CD4-positive, CD25-positive, alpha-beta regulatory T cell (primary cell): ENCODE measurements at regions not wholly inside any gene's neighbourhood (a gene's known extent, or its start where the extent isn't known, plus 50 kb on each side); places are given as distances from the start of the nearest gene placed in this dataset.
"Not testable (repeated sequence)": the region's sequence is repeated elsewhere in the genome, so short reads cannot be mapped to it uniquely, and the experiment has no call there.

Experiments used
- ATAC-seq, 2 donors: fragments of 150-1000 bp; cut with Tn5 transposase; one replicate each; pipeline ENCODE4 v1.10.0; 2021; ENCODE audit warnings: low read depth in 2 of 2, moderate number of reproducible peaks in 2 of 2, moderate library complexity in 1 of 2
- DNase-seq, 3 donors: peaks; one replicate each; pipeline versions ENCODE4 v3.0.0 to v3.0.0-alpha.2; 2012 to 2022; ENCODE audit warnings: mixed read lengths in 1 of 3
- H3K27ac ChIP-seq: one replicate; pipeline ENCODE4 v1.7.0; 2013; ENCODE audit warnings: mild to moderate bottlenecking, low read length; ENCODE audit not compliant: insufficient read depth, poor library complexity, severe bottlenecking
- H3K27me3 ChIP-seq: one replicate; pipeline ENCODE4 v1.7.0; 2013; ENCODE audit warnings: low read length; ENCODE audit not compliant: control insufficient read depth, insufficient read depth
- H3K36me3 ChIP-seq: one replicate; pipeline ENCODE4 v1.7.0; 2013; ENCODE audit warnings: mild to moderate bottlenecking, low read length, moderate library complexity; ENCODE audit not compliant: control insufficient read depth, insufficient read depth
- H3K4me1 ChIP-seq: 2 replicates; pipeline ENCODE4 v1.7.0; 2013; ENCODE audit warnings: mild to moderate bottlenecking, low read length; ENCODE audit not compliant: insufficient read depth, control insufficient read depth, poor library complexity, severe bottlenecking
- H3K4me3 ChIP-seq: one replicate; pipeline ENCODE4 v1.7.0; 2013; ENCODE audit warnings: low read depth, mild to moderate bottlenecking, low read length, moderate library complexity
- H3K9me3 ChIP-seq, 2 experiments: 1 replicate in 1 of 2; 2 replicates in 1 of 2; pipeline ENCODE4 v1.7.0; 2013; ENCODE audit warnings: low read length in 2 of 2, mild to moderate bottlenecking in 1 of 2, moderate library complexity in 1 of 2; ENCODE audit not compliant: control insufficient read depth in 2 of 2
- H3K27ac Mint-ChIP-seq, 3 donors: one replicate each; pipeline ENCODE4 v1.8.0; 2020 to 2022; ENCODE audit warnings: mild to moderate bottlenecking in 3 of 3, mixed read lengths in 3 of 3, moderate library complexity in 2 of 3
- H3K27me3 Mint-ChIP-seq: one replicate; pipeline ENCODE4 v1.8.0; 2022; ENCODE audit warnings: mild to moderate bottlenecking, mixed read lengths
- H3K36me3 Mint-ChIP-seq: one replicate; pipeline ENCODE4 v1.8.0; 2020; ENCODE audit warnings: mixed read lengths
- H3K4me1 Mint-ChIP-seq, 4 donors: one replicate each; pipeline ENCODE4 v1.8.0; 2020 to 2022; ENCODE audit warnings: mixed read lengths in 4 of 4, mild to moderate bottlenecking in 1 of 4
- H3K4me3 Mint-ChIP-seq, 4 donors: one replicate each; pipeline ENCODE4 v1.8.0; 2020 to 2022; ENCODE audit warnings: mild to moderate bottlenecking in 4 of 4, mixed read lengths in 4 of 4, moderate library complexity in 3 of 4
- H3K9me3 Mint-ChIP-seq, 7 donors: one replicate each; pipeline ENCODE4 v1.8.0; 2020 to 2022; ENCODE audit warnings: mixed read lengths in 7 of 7, mild to moderate bottlenecking in 3 of 7, moderate library complexity in 2 of 7

DNA sequence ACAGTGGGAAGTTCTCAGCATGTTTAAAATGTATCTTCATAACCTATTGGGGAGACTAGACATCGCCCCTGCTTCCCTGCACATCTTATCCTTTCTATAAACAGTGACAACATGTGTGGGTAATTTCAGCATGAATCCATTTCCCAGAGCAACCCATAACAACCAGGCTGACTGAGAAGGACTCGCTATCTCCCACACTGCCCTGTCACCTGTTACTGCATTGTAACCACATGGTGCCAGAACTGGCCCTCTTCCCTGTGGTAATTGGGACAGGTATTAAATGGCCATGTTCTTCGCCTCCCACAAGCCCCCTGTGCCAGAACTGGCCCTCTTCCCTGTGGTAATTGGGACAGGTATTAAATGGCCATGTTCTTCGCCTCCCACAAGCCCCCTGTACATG, 71.5 kb upstream of the PPARGC1A start:
- H3K9me3 ChIP-seq, H3K27ac ChIP-seq, H3K4me1 ChIP-seq, H3K27me3 ChIP-seq, DNase-seq, H3K36me3 Mint-ChIP-seq, H3K27ac Mint-ChIP-seq, H3K36me3 ChIP-seq, H3K4me3 ChIP-seq, H3K27me3 Mint-ChIP-seq, H3K4me1 Mint-ChIP-seq, ATAC-seq, H3K4me3 Mint-ChIP-seq: not testable (repeated sequence)
- peaks cover 0 to 15% (median 2%) of the 10 kb centered on the region in 7 donors for H3K9me3 Mint-ChIP-seq

DNA sequence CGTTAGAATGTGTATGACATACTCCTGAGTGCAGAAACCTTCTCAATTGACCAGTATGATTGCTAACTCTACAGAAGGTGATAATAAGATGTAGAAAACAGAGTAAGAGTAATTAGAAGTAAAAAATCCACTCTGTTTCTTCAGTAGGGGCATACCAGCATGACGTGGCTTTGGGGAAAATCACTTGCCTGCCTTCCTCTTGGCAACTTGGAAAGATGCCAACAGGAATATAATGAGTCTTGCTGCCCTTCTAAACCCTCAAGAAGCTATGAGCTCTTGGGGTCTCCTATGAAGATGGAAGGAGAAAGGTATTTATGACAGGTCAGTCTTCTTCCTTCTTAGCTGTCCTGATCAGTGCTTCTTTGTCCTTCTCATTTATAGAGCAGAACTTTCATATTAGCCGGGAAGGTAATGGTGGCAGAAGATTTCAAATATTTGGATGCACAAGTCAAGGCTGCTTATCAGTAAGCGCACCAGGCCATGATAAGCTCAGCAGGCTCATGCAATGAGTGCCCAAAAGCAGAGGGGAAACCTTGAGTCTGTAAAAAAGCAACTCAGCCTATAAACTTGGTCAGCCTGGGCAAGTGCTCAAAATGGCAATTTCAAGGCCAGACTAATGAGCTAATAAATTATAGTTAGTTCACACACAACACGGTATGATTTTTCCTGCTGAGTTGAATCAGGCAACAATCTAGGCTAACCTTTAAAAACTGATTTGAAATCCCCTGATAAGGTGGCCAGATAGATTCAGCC, 69.7 kb upstream of the PPARGC1A start:
- Mint-ChIP-seq H3K4me3 (no peak overlapping the region), H3K36me3 (no peaks in the 10 kb centered on the region), H3K9me3 (peaks cover 0 to 13% (median 2%) of the 10 kb centered on the region in 7 donors), H3K27me3 (no peaks in the 10 kb centered on the region), H3K4me1 (no peaks in the 10 kb centered on the region), H3K27ac (no peak overlapping the region)
- no peaks in the 10 kb centered on the region for H3K36me3 ChIP-seq
- no peak overlapping the region for H3K4me3 ChIP-seq
- no peaks in the 10 kb centered on the region for H3K4me1 ChIP-seq
- no peaks in the 10 kb centered on the region for H3K27me3 ChIP-seq
- no peaks in the 10 kb centered on the region for H3K9me3 ChIP-seq
- no peak for ATAC-seq
- H3K27ac ChIP-seq, result no peak overlapping the region
- no peak for DNase-seq

DNA sequence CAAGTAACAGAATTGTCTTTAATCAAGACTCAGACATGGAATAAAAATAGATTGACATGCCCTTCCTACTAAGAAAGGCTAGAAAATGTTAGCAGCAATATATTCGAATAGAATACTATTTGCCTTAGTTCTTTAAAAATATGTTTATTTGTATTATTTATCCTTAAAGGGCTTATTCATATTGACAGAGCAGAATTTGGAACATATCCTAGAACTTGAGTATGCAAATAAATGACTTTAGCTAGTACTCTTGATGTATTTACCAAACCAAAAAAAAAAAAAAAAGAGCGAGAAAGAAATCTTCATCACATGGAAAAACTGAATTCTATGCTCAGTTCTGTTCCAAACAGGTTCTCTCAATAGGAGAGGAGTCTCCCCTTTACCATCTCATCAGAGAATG, 68.9 kb upstream of the PPARGC1A start:
- no peak overlapping the region for H3K4me3 ChIP-seq
- Mint-ChIP-seq H3K36me3 (no peaks in the 10 kb centered on the region), H3K27me3 (no peaks in the 10 kb centered on the region), H3K4me3 (no peak overlapping the region), H3K27ac (no peak overlapping the region), H3K4me1 (no peaks in the 10 kb centered on the region), H3K9me3 (peaks cover 0 to 11% (median 4%) of the 10 kb centered on the region in 7 donors)
- no peaks in the 10 kb centered on the region for H3K9me3 ChIP-seq
- ATAC-seq (no peak), DNase-seq (no peak)
- H3K27me3 ChIP-seq, result no peaks in the 10 kb centered on the region
- no peak overlapping the region for H3K27ac ChIP-seq
- no peaks in the 10 kb centered on the region for H3K4me1 ChIP-seq
- H3K36me3 ChIP-seq, result no peaks in the 10 kb centered on the region

DNA sequence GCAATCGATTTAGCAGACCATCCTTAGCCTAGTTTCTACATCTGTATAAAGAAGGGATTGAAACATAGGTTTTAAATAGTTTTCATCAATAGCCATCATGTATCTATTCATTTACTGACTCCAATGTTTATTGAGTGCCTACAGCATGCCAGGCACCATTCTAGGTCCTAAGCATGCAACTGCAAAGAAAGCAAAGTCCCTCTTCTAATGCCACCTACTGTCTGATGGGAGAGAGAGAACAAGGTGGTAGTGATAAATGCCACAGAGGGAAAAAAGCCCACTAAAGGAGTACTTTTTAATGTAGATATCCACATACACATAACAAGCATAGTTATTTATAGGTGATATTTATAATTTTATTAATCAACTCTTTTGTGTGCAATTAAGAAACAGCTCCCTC, 67.6 kb upstream of the PPARGC1A start:
- Histone ChIP-seq H3K4me3 (no peak overlapping the region), H3K4me1 (no peaks in the 10 kb centered on the region), H3K27ac (no peak overlapping the region), H3K36me3 (no peaks in the 10 kb centered on the region), H3K27me3 (no peaks in the 10 kb centered on the region), H3K9me3 (no peaks in the 10 kb centered on the region)
- DNase-seq, result no peak
- Mint-ChIP-seq H3K36me3 (no peaks in the 10 kb centered on the region), H3K27me3 (no peaks in the 10 kb centered on the region), H3K9me3 (peaks cover 0 to 11% (median 2%) of the 10 kb centered on the region in 7 donors), H3K27ac (no peak overlapping the region), H3K4me1 (no peaks in the 10 kb centered on the region), H3K4me3 (no peak overlapping the region)
- no peak for ATAC-seq

DNA sequence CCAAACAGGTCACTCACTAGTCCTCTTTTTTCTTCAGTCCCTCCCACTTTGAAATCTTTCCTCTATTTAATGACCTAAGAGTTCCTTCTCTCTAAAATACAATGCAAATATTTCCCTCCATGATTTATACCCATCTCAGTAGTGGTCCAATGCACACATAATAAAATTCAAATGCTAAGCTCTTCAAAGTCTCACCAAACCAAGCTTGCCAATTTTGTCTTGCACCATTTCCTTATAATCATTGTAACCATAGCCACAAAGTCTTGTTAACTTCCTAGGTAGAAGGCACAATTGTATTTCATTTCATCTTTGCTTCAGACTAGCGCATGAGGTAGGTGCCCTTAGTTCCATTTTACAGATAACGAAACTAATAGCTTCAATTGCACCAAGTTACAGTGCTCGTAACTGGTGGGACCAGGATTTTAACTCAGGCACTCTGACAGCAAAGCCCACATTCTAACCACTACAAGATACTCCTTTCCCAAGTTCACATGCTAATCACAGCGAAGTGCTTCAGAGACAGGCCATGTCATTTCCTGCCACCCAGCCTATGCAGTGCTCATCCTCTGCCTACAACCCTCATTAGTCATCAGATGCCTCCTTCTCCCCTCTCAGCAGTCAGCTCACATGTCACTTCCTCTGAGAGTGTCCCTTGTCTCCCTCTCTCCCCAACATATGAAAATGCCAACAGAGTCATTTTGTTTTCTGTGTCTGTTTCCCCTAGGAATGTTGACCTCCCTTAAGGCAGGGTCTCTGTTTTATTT, 66.9 kb upstream of the PPARGC1A start:
- Histone ChIP-seq H3K4me3 (no peak overlapping the region), H3K27me3 (no peaks in the 10 kb centered on the region), H3K9me3 (no peaks in the 10 kb centered on the region), H3K4me1 (no peaks in the 10 kb centered on the region), H3K27ac (no peak overlapping the region), H3K36me3 (no peaks in the 10 kb centered on the region)
- Mint-ChIP-seq H3K27ac (no peak overlapping the region), H3K4me3 (peak overlapping the region in 1 of 4 donors; percentile 3), H3K36me3 (no peaks in the 10 kb centered on the region), H3K27me3 (no peaks in the 10 kb centered on the region), H3K4me1 (no peaks in the 10 kb centered on the region), H3K9me3 (peaks cover 0 to 11% (median 3%) of the 10 kb centered on the region in 7 donors)
- DNase-seq (no peak), ATAC-seq (no peak)

DNA sequence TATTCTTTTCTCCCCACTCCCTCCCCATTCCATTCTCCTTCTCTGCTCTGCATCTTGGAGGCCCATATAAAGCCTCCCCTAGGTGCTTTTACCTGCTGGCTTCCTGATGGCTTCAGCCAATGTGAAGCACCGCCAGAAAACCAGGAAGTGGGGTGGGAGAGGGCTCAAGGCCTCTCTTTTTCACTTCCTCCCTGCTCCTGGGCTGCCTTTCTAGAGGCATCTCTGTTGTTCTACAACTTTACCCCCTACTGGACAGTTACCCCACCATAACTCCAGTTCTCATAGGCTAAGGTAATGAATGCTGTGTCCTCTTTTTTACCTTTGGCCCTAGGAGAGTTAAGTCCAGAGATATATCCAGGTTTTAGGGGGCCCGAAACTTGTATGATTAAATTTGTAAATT, 62.4 kb upstream of the PPARGC1A start:
- peaks cover 2 to 13% (median 3%) of the 10 kb centered on the region in 7 donors for H3K9me3 Mint-ChIP-seq
- no peak for ATAC-seq
- H3K27me3 Mint-ChIP-seq, result no peaks in the 10 kb centered on the region
- H3K27ac ChIP-seq, result no peak overlapping the region
- no peaks in the 10 kb centered on the region for H3K4me1 Mint-ChIP-seq
- no peaks in the 10 kb centered on the region for H3K9me3 ChIP-seq
- no peak overlapping the region for H3K4me3 ChIP-seq
- no peak overlapping the region for H3K27ac Mint-ChIP-seq
- H3K27me3 ChIP-seq, result no peaks in the 10 kb centered on the region
- no peaks in the 10 kb centered on the region for H3K4me1 ChIP-seq
- H3K4me3 Mint-ChIP-seq, result no peak overlapping the region
- no peak for DNase-seq
- H3K36me3 ChIP-seq, result no peaks in the 10 kb centered on the region
- no peaks in the 10 kb centered on the region for H3K36me3 Mint-ChIP-seq

DNA sequence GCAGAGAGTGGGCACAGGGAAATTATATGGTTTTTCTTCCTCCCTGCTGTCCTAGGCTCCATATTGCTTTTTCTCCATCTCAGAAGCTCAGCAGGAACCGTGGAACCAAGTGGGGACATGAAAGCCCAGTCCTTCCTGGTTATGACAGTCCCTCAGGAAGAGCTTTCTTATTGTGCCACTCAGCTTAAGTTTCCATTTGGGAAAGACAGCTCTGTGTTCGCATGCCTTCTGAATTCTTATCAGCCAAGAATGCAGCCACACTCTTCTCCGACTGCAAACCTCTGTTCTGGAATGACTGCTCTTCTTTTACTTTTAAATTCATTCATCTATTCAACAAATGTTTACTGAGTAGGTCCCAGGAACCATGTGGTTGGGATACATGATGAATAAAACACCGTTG, 58.0 kb upstream of the PPARGC1A start:
- Mint-ChIP-seq H3K9me3 (peaks cover 0 to 13% (median 2%) of the 10 kb centered on the region in 7 donors), H3K4me1 (no peaks in the 10 kb centered on the region), H3K27ac (no peak overlapping the region), H3K4me3 (no peak overlapping the region), H3K36me3 (no peaks in the 10 kb centered on the region), H3K27me3 (no peaks in the 10 kb centered on the region)
- no peaks in the 10 kb centered on the region for H3K36me3 ChIP-seq
- DNase-seq (no peak), ATAC-seq (no peak)
- no peaks in the 10 kb centered on the region for H3K27me3 ChIP-seq
- H3K4me3 ChIP-seq, result no peak overlapping the region
- no peak overlapping the region for H3K27ac ChIP-seq
- H3K9me3 ChIP-seq, result no peaks in the 10 kb centered on the region
- no peaks in the 10 kb centered on the region for H3K4me1 ChIP-seq

DNA sequence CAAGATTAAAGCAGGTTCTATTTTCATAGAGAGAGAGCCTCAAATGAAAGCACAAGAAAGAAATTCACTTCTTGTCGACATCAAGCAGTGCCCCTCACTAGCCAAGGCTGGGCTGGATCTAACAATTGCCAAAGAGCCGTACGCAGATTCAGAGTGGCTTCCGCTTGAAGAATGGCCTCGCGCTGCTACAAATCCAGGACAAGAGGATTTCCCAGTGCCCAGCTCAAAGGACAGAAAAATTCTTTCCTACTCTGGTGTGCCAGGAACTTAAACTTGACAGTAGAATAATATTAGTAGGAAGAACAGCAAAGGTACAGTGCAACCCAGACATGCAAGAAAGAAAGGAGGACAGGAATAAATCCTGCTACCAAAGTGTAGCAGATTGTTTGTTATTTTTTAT, 56.5 kb upstream of the PPARGC1A start:
- Histone ChIP-seq H3K27me3 (no peaks in the 10 kb centered on the region), H3K4me1 (no peaks in the 10 kb centered on the region), H3K36me3 (no peaks in the 10 kb centered on the region), H3K9me3 (no peaks in the 10 kb centered on the region), H3K27ac (no peak overlapping the region), H3K4me3 (no peak overlapping the region)
- ATAC-seq (no peak), DNase-seq (no peak)
- Mint-ChIP-seq H3K4me1 (no peaks in the 10 kb centered on the region), H3K9me3 (peaks cover 0 to 9% (median 4%) of the 10 kb centered on the region in 7 donors), H3K36me3 (no peaks in the 10 kb centered on the region), H3K27me3 (no peaks in the 10 kb centered on the region), H3K27ac (no peak overlapping the region), H3K4me3 (no peak overlapping the region)
